HG03064 (cell line): ENCODE measurements at regions not wholly inside any gene's neighbourhood (a gene's known extent, or its start where the extent isn't known, plus 50 kb on each side); places are given as distances from the start of the nearest gene placed in this dataset.
"Not testable (repeated sequence)": the region's sequence is repeated elsewhere in the genome, so short reads cannot be mapped to it uniquely, and the experiment has no call there.

Experiments
- ATAC-seq: cut with Tn5 transposase; IDR thresholded peaks from one replicate; pipeline ENCODE4 v1.9.1; 2021; ENCODE audit warnings: low read depth; ENCODE audit not compliant: unreplicated experiment

DNA sequence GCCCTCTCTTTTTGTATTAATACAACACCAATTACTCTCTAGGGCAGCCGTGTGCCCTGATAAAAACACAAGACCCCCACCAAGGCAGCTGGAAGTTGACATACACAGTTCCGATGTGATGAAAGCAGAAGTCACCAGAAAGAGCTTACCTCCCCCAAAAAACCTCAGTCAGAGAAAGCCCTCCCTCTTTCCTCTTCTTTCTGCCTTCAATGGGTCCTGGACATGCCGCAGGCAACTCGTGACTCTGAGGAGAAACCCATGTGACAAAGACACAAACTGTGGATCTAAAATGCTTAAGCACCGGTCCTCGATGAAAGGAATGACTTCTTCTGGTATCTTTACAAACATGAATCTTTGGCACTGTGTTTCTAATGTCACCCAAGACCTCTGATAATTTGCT is 117.7 kb upstream of the CCDC28A start:
- no peak for ATAC-seq

DNA sequence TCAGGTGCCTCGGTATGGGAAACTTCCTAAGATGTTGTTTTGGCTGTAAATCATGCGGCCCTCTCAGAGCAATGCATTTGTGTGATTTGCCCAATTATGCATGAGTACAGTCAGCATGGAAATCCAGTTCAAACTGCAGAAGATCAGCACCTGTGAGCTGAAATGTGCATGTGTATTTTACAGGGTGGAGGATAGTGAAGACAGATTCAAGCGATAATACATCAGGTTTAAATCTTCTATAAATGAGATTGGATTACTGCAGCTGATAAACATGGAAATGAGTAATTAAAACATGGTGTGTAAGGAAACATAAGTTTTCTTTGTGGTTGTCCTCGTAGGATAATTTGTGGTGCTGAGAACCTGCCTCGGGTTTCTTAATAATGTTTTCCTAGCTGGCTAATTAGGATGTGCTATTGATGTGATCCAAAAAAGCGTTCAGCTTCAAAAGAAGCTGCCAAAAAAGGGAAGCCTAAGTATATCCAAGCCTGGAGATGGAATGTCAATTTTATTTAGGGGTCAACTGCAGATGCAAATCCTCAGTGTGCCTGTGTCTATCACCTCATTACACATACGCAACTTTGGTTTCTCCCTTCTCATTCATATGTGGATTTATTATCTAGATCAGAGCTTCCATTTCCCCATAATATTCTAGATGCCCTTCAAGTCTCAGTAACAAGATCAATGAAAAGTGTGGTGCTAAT is 117.1 kb upstream of the CCDC28A start:
- no peak for ATAC-seq

DNA sequence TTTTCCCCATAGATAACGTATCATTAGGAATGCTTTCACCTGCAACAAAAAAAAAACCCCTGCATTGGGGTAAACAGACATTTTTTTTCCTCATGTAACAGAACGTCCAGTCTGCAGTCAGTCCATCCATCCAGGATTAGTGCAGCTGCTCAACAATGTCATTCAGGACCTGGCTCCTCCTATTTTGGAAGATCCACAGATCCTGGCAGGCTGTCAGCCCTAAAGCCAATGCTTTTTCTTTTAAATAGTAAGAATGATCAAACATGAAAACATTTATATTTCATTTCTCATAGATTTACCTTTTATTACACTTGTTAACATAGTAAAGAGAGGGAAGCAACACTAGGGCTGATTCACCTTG is 116.5 kb upstream of the CCDC28A start:
- no peak for ATAC-seq

DNA sequence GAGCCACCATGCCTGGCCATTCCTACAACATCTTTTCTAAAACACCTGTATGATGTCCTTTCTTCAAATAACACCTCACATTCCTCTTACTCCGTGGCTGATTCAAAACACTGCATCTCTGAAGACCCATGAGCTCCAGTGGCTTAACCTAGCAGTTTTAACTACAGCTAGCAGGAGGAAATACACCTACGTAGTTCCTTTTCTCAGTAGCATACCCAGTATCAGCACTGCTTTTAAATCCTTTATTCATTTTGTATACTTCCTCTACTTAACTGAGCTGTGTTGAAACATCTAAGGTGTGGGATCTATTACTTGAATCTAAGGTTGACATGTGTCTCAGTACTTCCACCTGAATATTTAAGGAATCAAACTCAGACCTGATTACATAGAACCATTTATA is 113.6 kb upstream of the CCDC28A start:
- no peak for ATAC-seq

DNA sequence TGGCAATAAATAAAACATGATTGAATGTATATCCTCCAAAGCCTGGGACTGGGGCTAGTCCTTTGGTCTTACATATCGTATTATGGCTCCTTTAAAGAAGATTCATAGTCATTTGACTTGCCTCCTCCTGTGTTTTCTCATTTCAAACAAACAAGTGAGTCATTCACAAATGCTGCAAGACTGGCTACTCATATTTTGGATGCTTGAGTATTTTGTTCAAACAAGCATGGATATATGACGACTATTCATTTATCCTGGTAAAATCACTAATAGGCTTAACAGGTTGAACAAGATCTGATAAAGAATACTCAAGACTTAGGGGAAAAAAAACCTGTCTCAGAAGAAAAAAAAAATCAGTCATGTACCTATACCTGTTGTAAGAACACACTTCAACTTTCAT is 111.1 kb upstream of the CCDC28A start:
- no peak for ATAC-seq

DNA sequence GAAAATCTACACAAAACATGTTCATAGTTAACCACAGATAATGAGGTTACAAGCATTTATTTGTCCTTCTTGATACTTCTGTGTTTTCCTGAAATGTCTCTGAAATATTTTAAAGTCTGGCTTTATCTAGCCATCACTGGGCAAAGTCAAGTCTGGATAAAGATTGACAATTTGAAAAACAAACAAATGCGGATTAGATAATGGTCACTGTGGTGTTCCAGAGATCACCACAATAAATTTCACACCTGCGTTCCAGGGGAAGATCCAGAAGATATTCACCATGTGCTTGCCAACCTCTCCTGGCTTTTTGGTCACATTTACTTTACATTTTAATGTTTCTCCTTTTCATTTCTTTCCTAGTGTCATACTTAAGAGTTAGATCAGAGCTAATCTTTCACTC is 109.7 kb upstream of the CCDC28A start:
- no peak for ATAC-seq

DNA sequence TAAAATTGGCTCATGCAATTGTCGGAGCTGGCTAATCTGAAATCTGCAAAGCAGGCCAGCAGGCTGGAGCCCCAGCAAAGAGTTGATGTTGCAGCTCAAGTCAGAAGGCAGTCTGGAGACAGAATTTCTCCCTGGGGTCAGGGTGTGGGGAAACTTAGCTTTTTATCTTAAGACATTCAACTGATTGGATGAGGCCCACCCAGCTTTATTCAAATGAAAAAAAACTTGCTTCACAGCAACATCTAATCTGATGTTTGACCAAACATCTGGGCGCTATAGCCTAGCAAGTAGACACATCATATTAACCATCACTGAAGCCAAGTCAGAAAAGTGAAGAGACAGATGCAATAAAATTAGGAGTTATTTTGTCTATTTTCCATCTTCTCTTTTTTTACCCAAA is 108.8 kb upstream of the CCDC28A start:
- no peak for ATAC-seq

DNA sequence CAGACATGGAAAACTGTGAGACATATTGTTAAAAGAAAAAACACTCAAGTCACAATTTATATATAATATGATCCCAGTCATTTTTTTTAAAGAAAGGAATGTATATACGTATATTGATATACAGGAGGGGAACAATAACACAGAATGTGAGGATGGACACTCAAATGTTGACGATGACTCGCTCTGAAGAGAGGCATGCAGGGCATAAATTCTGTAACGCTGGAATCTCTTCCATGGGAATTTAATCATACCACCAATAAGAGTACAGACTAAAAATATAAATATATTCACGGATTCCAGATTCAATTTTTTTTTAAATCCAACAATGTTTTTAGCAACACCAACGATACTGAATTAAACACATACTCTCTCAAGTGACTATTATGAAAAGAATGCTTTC is 106.9 kb upstream of the CCDC28A start:
- ATAC-seq, result no peak

DNA sequence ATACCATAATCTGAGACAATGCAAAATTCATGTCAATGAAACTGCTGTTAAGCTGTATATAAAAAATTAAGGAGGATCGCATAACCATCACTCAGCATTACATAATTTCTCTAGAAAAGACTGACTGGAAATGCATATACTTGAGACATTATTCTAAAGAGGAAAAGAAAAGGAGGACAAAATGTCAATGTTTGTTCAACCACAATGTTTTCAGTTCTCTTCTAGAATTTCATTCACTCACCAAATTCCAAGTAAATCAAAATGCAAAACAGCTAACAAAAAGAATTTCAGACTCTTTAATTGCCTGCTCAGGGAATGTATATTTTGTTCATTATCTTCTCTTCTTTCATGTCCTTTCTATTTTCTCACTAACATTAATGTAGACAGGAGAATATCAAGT is 106.2 kb upstream of the CCDC28A start:
- ATAC-seq, result no peak

DNA sequence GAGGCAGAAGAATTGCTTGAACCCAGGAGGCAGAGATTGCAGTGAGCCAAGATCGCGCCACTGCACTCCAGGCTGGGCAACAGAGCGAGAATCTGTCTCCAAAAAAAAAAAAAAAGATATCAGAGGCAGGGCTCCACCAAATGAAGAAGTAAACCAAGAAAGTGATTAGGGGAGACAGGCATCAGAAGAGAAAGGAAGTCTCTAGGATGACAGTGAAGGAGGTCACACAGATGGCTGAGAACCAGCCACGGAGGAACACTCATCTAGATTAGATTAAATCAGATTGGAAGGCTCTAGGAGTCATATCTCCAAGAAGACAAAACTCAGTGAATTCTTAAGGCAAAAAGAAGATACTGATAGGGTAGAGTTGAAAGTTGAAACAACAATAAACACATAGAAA is 102.2 kb upstream of the CCDC28A start:
- ATAC-seq, result no peak

DNA sequence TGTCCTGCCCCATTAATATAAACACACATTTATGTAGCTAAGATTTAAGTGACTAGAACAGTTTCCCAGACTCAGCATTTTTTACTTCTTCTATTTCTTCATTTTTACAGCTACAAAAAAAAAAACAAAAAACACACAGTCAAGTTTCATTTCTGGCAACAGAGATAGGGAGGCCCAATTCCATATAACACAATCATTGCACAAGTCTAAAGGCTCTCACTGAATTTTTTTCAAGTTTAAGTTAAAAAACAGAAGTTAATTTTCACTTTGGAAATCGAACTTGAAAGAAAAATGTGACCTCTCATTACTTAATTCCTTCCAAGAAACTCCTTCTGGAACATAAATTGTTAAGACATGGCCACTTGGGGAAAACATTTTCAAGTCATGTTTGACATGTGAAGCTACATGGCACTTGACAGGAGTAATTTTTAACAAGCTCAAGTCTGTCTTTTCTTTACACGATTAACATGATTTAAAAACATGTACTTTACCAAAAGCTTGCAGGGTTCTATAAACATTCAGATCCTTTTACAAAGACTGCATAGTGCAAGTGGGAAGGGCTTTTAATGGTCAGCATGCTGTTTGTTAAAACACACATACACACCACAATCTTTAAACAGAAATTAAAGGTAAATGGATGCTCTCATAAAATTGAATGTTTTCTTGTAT is 100.1 kb upstream of the CCDC28A start:
- ATAC-seq, result no peak

DNA sequence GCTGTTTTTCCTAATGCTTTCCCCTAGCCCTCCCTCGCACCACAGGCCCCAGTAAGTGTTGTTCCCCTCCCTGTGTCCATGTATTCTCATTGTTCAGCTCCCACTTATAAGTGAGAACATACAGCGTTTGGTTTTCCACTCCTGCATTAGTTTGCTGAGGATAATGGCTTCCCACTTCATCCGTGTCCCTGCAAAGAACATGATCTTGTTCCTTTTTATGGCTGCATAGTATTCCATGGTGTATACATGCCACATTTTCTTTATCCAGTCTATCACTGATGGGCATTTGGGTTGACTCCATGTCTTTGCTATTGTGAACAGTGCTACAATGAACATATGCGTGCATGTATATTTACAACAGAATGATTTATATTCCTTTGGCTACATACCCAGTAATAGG is 99.1 kb upstream of the CCDC28A start:
- not testable (repeated sequence) for ATAC-seq

DNA sequence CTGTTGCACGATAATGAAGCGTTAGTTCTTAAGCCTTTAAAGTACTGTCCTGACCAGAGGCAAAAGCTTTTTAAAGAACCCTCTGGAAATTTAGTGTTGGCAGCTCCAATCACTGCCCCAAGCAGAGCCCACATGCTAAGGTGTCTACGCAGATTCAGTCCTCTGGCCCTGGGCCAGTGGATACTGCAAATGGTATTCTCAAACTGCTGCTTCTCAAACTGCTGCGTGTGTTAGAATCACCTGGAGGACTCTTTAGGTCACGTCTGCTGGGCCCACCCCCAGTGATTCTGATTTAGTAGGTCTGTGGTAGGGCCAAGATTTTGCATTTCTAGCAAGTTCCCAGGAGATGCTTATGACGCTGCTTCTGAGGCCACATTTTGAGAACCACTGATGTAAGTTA is 96.0 kb upstream of the CCDC28A start:
- no peak for ATAC-seq

DNA sequence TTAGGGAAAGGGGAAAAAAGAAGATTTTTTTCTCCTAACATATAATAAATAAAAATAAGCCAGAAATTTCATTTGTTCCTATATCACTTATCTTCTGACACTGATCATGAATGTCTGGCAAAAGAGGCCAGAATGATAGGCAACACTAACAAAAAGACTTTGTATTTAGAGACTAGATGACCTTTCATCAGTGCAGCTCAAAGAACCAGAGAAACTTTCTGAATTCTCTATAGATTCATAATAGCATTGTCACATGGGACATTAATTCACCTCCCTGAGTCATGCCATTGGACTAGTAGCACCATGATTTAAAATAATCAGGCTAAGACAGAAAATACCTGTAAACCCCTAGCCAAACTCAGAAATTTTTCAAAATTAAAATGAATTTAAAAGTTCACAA is 95.4 kb upstream of the CCDC28A start:
- no peak for ATAC-seq

DNA sequence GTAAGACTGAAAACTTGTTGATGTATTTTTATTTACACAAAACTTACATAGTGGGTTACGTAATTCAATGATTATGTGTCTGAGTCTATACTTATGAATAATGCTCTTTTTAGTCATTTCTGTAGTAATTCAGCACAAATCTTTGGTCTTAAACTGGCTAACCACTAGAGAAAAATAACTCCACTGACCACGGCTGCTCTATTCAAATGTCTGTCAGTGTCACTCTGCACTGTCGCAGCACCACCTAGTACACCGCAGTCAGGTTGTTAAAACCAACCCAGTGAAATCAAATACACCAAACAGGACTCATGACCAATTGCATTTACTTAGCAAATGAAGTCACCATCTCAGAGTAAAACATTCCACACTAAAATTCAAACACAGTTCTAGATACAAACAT is 93.5 kb upstream of the CCDC28A start:
- ATAC-seq, result no peak

DNA sequence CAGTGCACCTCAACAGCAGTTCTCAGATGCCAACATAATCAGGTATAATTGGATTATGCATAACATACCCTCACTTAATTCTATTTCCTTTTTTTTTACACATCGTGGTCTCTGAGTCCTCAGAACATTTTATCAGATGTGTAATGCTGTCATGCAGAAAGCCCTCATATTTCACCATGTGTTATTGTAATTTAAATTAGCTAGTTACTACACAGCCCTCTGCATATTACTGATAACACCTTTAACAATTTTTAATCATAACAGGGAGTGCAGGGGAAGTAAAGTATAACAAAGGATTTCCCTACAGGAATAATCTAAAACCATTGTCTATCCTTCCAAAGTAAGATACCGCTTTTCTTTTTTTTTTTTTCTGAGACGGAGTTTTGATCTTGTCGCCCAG is 91.9 kb upstream of the CCDC28A start:
- ATAC-seq, result no peak

DNA sequence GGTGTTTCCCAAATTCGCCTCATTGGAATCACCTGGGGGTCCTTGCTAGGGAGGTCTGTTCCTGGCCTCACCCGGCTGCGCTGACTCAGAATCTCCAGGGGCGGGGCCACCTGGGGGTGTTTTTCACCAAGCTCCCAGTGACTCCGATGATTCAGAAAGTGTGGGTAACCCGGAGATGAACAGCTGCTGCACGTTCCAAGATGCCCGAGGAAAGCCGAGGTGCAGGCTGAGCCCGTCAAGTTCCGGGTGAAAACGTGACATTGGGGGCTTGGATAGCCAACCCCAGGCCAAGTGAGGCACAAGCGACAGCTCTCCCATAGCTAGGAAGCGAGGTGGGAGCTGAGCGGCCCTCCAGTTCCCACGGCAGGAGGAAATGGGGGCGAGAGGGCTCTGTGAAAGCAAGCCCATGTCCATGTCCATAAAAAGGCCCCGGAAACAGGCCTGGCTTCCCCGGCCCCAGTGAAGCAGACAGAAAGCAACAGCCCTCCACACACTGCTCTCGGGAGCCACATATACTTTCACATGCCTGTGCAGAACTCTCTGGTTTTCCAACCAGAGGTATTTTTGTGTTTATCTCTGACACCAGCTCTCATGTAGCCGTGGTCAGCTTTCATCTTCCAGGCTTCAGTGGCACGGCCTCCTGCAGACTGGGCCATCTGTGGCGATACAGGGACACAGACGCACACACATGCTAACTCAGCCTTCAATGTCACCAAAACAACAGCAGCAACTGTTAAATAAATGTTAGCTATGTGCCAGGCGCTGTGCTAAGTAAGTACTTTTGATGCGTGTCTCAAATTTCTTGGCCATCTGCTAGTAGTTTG is 90.7 kb upstream of the CCDC28A start:
- ATAC-seq, result no peak

DNA sequence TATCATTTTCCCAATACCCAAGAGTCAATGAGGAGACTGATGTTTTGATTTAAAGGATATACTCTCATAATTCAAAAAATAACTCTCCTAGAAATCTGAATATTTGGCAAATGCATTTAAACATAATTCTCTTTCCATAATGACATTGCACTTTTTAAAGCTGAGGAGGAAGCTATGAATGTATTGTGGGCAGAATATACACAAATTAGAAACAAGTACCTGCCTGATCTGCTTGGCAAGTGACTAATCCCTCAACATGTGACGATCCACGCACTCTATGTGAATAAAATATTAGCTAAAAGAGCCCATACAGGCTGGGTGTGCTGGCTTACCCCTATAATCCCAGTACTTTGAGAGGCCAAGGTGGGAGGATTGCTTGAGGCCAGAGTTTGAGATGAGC is 88.3 kb upstream of the CCDC28A start:
- no peak for ATAC-seq

DNA sequence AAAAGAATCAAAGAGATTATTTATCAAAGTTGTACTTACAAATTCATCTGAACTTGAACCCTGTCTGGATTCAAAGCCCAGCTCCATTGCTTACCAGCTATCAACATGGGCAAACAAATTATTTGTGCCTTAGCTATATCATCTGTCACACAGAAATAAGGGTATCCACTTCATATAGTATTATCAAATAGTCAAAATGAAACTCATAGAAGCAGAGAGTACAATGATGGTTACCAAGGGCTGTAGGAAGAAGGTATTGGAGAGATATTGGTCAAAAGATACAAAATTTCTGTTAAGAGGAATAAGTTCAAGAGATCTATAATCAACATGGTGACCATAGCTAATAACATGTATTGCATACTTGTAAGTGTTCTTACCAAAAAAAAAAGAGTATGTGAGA is 87.8 kb upstream of the CCDC28A start:
- no peak for ATAC-seq

DNA sequence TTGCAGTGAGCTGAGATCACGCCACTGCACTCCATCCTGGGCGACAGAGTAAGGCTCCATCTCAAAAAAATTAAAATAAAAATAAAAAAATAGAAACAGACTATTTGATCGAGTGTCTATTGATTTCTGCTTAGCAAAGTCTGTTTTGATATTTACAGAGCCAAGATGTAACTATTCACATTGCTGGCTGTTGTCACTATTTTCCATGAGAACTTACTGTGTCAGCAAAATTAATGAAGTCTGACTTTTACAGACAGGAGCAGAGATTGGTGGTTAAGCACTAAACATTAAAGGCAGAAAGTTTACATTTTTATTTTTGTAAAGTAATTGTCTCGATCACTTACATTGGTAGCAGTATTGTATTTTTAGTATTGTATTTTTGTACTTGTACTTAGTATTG is 85.0 kb upstream of the CCDC28A start:
- no peak for ATAC-seq

DNA sequence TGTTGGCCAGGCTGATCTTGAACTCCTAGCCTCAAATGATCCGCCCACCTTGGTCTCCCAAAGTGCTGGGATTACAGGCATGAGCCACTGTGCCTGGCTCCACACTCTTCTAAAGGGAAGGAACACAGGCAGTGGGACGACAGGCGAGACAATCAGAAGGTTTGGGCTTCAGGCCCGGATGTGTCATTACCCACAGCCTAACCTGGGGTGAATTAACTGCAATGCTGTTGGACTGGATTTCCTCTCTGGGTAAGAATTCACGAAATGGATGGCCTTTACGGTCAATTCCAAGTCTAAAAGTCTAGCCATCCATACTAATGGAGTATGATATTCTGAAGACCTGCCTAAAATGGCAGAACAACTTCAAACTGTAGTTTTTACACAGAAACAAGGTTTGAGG is 83.7 kb upstream of the CCDC28A start:
- ATAC-seq, result no peak
